Adrenal gland (tissue), 9 donors: ENCODE measurements at regions not wholly inside any gene's neighbourhood (a gene's known extent, or its start where the extent isn't known, plus 50 kb on each side); places are given as distances from the start of the nearest gene placed in this dataset.
"Not testable (repeated sequence)": the region's sequence is repeated elsewhere in the genome, so short reads cannot be mapped to it uniquely, and the experiment has no call there.

Source experiments
- DNase-seq, 7 donors: peaks; one replicate each; pipeline ENCODE4 v3.0.0-alpha.2; 2019 to 2020
- H3K27ac ChIP-seq, 5 donors: fragments of 200-600 bp; sonication (generic) in 4 of 5; 1 replicate in 3 of 5; 2 replicates in 2 of 5; pipeline versions ENCODE4 v1.5.1 to v1.8.0; 2016 to 2020; ENCODE audit warnings: mild to moderate bottlenecking in 1 of 5
- H3K27me3 ChIP-seq: fragments of 200-600 bp; 2 replicates; pipeline ENCODE4 v1.8.0; 2021
- H3K36me3 ChIP-seq, 2 donors: fragments of 200-600 bp; replicated peaks in 1 of 2; 1 replicate in 1 of 2; 2 replicates in 1 of 2; pipeline versions ENCODE4 v1.5.1 to v1.8.0; 2018 to 2022
- H3K4me1 ChIP-seq, 2 donors: fragments of 200-600 bp; replicated peaks in 1 of 2; 1 replicate in 1 of 2; 2 replicates in 1 of 2; pipeline versions ENCODE4 v1.5.1 to v1.8.0; 2018 to 2021
- H3K4me3 ChIP-seq, 4 donors: fragments of 200-600 bp; sonication (generic) in 3 of 4; one replicate each; pipeline ENCODE4 v1.5.1; 2016 to 2018
- H3K9me3 ChIP-seq, 3 donors: fragments of 200-600 bp; sonication (generic) in 1 of 3; replicated peaks in 1 of 3; 1 replicate in 2 of 3; 2 replicates in 1 of 3; pipeline versions ENCODE4 v1.5.1 to v1.8.0; 2016 to 2021
- CTCF ChIP-seq, 6 experiments: fragments of 450-650 bp in 4 of 6; fragments of 200-600 bp in 2 of 6; sonication (generic) in 1 of 6; IDR thresholded peaks; 1 replicate in 5 of 6; 2 replicates in 1 of 6; pipeline versions ENCODE4 v1.5.1 to v1.8.0; 2016 to 2021; ENCODE audit warnings: antibody characterized with exemption in 6 of 6, mild to moderate bottlenecking in 2 of 6, moderate library complexity in 1 of 6
- POLR2A ChIP-seq, 2 donors: fragments of 450-650 bp; IDR thresholded peaks; one replicate each; pipeline ENCODE4 v1.6.1; 2017; ENCODE audit warnings: antibody characterized with exemption in 2 of 2, mild to moderate bottlenecking in 2 of 2, moderate library complexity in 1 of 2
- WGBS, 4 donors: extraction: QIAGEN DNeasy Blood & Tissue Kit in 2 of 4; methylation state at CpG; one replicate each; pipeline versions ENCODE4 v1.1.5 to v1.1.7; 2013 to 2017; 5-methylcytosine and 5-hydroxymethylcytosine counted together
- intact Hi-C, 2 donors: fragments of 100-400 bp; cut with DNase I; formaldehyde crosslinking; loops; one replicate each; pipeline versions ENCODE4 v1.14.1 to v1.15.0; 2022 to 2023
- donor health status: healthy with polysubstance abuse.
- donor health status: Bipolar disorder and iron deficiency.
- donor health status: DM: yes; HTN: yes; CAD: no.
- donor health status: DM: no; HTN: no; CAD: no.
- donor health status: DM: no; HTN: no; CAD: no.

- H3K4me1 ChIP-seq, result no peaks in the 10 kb centered on the region
- peak in 1 of 7 donors; percentile 5 for DNase-seq
- WGBS, 4 donors, result 57 to 93% (median 86%) methylated on average over 1 to 2 of the region's 2 CpGs
- H3K27me3 ChIP-seq, result no peaks in the 10 kb centered on the region
- no peak for TF ChIP-seq CTCF (IDR thresholded peaks at IDR 0.05)
- TF ChIP-seq POLR2A (IDR thresholded peaks at IDR 0.05), result no peak
- no peaks in the 10 kb centered on the region for H3K36me3 ChIP-seq
- no peaks in the 10 kb centered on the region for H3K9me3 ChIP-seq
- H3K27ac ChIP-seq, result no peak overlapping the region
- H3K4me3 ChIP-seq, result no peak overlapping the region
- intact Hi-C loops, result no loop called here
Measured at GRCh38 chr1:29406814-29407213, 170.5 kb downstream of the PTPRU start.

GRCh38 chr1:29400203-29400602, 163.9 kb downstream of the PTPRU start:
- H3K4me3 ChIP-seq, H3K27me3 ChIP-seq, intact Hi-C loops, H3K27ac ChIP-seq, DNase-seq, H3K4me1 ChIP-seq, H3K36me3 ChIP-seq, H3K9me3 ChIP-seq: not testable (repeated sequence)

- H3K4me3 ChIP-seq, result no peak overlapping the region
- intact Hi-C loops, result no loop called here
- H3K27ac ChIP-seq, result no peak overlapping the region
- no peak for DNase-seq
- no peaks in the 10 kb centered on the region for H3K36me3 ChIP-seq
- H3K9me3 ChIP-seq, result no peaks in the 10 kb centered on the region
- H3K27me3 ChIP-seq, result no peaks in the 10 kb centered on the region
- TF ChIP-seq POLR2A (IDR thresholded peaks at IDR 0.05) (no peak), CTCF (IDR thresholded peaks at IDR 0.05) (no peak)
- H3K4me1 ChIP-seq, result no peaks in the 10 kb centered on the region
- WGBS, 4 donors, result 45 to 99% (median 94%) methylated on average over 1 of the region's 1 CpG
Measured at GRCh38 chr1:29399465-29399864, 163.1 kb downstream of the PTPRU start.

- H3K4me3 ChIP-seq, result no peak overlapping the region
- DNase-seq, result no peak
- TF ChIP-seq CTCF (IDR thresholded peaks at IDR 0.05) (no peak), POLR2A (IDR thresholded peaks at IDR 0.05) (no peak)
- H3K27ac ChIP-seq, result no peak overlapping the region
- no peaks in the 10 kb centered on the region for H3K36me3 ChIP-seq
- no peaks in the 10 kb centered on the region for H3K4me1 ChIP-seq
- intact Hi-C loops, result no loop called here
- WGBS, 4 donors, result 46 to 69% (median 64%) methylated on average over 3 of the region's 3 CpGs
- no peaks in the 10 kb centered on the region for H3K27me3 ChIP-seq
- H3K9me3 ChIP-seq, result no peaks in the 10 kb centered on the region
Measured at GRCh38 chr1:29398431-29398830, 162.1 kb downstream of the PTPRU start.

GRCh38 chr1:29397981-29398380, 161.7 kb downstream of the PTPRU start:
- intact Hi-C loops, result no loop called here

More at GRCh38 chr1:29397981-29398380, 161.7 kb downstream of the PTPRU start:
- DNase-seq, result no peak
- WGBS, 4 donors, result 75 to 89% (median 79%) methylated on average over 8 of the region's 8 CpGs
- TF ChIP-seq POLR2A (IDR thresholded peaks at IDR 0.05), result no peak
- no peaks in the 10 kb centered on the region for H3K36me3 ChIP-seq
- H3K4me1 ChIP-seq, result no peaks in the 10 kb centered on the region
- no peak overlapping the region for H3K4me3 ChIP-seq
- H3K27me3 ChIP-seq, result no peaks in the 10 kb centered on the region
- no peak overlapping the region for H3K27ac ChIP-seq
- H3K9me3 ChIP-seq, result no peaks in the 10 kb centered on the region
